ENCODE measurements at regions not wholly inside any gene's neighbourhood (a gene's known extent, or its start where the extent isn't known, plus 50 kb on each side); places are given as distances from the start of the nearest gene placed in this dataset.
A peak's percentile ranks its signal among the peaks of the same experiment; 100 is the strongest.

GRCh38 chr20:50415021-50415515 is 95.1 kb upstream of the PTPN1 start:
- Histone ChIP-seq H3K4me3 (no peak overlapping the region), H3K27ac (peak overlapping the region; percentile 83 to 99 (median 95)), H3K4me1 (peaks cover 22 to 32% (median 24%) of the 10 kb centered on the region in 3 donors), H3K27me3 (no peaks in the 10 kb centered on the region), H3K36me3 (no peaks in the 10 kb centered on the region), H3K9me3 (no peaks in the 10 kb centered on the region)
- WGBS, 2 donors = 28 to 39% methylated on average over 4 of the region's 5 CpGs
- intact Hi-C loops (cut with DNase I) = no loop called here
- TF ChIP-seq CTCF (IDR thresholded peaks at IDR 0.05) (no peak), POLR2A (IDR thresholded peaks at IDR 0.05) (no peak)
- no peak for DNase-seq

GRCh38 chr20:50415516-50416268 is 94.5 kb upstream of the PTPN1 start:
- WGBS, 2 donors = 33 to 36% methylated on average over 6 to 18 of the region's 25 CpGs
- Histone ChIP-seq H3K9me3 (no peaks in the 10 kb centered on the region), H3K36me3 (no peaks in the 10 kb centered on the region), H3K4me3 (no peak overlapping the region), H3K27ac (peak overlapping the region; percentile 83 to 99 (median 95)), H3K4me1 (peaks cover 22 to 32% (median 24%) of the 10 kb centered on the region in 3 donors), H3K27me3 (no peaks in the 10 kb centered on the region)
- DNase-seq = peak; percentile 41
- intact Hi-C loops (cut with DNase I) = no loop called here
- TF ChIP-seq POLR2A (IDR thresholded peaks at IDR 0.05) (peak in 3 of 4 donors; percentile 52 to 59 (median 58)), CTCF (IDR thresholded peaks at IDR 0.05) (peak in 1 of 6 experiments; percentile 4)

DNA sequence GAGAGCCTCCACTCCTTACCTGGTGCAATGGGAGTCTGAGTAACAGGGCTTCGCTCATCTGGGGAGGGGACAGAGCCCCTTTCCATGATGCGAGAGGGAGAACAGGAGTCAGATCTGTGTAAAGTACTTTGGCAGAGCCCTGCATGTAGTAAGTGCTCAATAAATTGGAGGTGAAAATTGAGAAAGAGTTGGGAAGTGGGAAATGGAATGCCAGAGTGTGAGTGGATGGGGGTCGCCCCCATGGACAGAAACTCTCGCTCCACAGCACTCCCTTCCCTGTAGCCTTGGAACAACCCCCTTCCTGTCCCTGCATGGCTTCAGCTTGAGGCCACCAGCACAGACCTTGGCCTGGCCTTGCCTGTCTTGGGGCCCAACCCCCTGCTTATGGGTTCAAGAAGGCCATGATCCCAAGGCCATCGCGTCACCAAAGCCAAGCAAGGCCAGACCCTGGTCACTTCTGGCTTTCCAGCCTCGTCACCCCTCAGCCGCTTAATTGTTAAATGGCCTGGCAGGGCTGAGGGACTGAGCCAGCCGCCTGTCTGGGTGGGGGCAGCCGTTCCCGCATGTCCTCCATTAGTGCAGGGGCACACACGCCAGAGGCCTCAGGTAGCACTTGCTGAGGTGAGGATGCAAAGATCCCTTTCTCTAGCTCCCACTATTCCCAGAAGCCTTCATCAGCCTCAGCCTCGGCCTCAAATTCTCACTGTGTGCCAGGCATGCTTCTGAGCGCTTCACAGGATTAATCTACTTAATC is 93.7 kb upstream of the PTPN1 start:
- Histone ChIP-seq H3K27ac (peak overlapping the region; percentile 83 to 99 (median 95)), H3K36me3 (no peaks in the 10 kb centered on the region), H3K4me3 (no peak overlapping the region), H3K27me3 (no peaks in the 10 kb centered on the region), H3K4me1 (peaks cover 22 to 32% (median 24%) of the 10 kb centered on the region in 3 donors), H3K9me3 (peaks cover 0 to 1% (median 0%) of the 10 kb centered on the region in 3 donors)
- WGBS, 2 donors = 70 to 97% methylated on average over 4 to 10 of the region's 14 CpGs
- DNase-seq = no peak
- intact Hi-C loops (cut with DNase I) = no loop called here
- TF ChIP-seq CTCF (IDR thresholded peaks at IDR 0.05) = no peak
- no peak for TF ChIP-seq POLR2A (IDR thresholded peaks at IDR 0.05)

DNA sequence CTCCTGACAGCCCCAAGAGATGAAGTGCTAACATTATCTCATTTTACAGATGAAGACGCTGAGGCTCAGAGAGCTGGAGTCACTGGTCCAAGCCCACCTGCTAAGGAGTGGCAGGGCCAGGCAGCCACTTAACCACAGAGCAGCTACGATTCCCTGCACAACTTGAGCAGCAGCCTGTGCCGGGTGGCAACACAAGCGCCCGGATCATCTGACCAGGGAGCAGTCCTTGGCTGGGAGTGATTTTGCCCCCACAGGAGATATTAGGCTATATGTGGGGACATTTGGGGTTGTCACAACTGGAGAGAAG is 93.2 kb upstream of the PTPN1 start:
- Histone ChIP-seq H3K27ac (peak overlapping the region; percentile 83 to 99 (median 95)), H3K4me3 (no peak overlapping the region), H3K4me1 (peaks cover 22 to 32% (median 24%) of the 10 kb centered on the region in 3 donors), H3K27me3 (no peaks in the 10 kb centered on the region), H3K36me3 (no peaks in the 10 kb centered on the region), H3K9me3 (peaks cover 0 to 5% (median 0%) of the 10 kb centered on the region in 3 donors)
- DNase-seq = no peak
- WGBS, 2 donors = 100% methylated on average over 4 of the region's 5 CpGs; no CpG with 5 or more reads in 1 of the 2 donors
- TF ChIP-seq CTCF (IDR thresholded peaks at IDR 0.05) (no peak), POLR2A (IDR thresholded peaks at IDR 0.05) (no peak)
- intact Hi-C loops (cut with DNase I) = no loop called here
